Right lung (tissue), 2 donors: ENCODE measurements at regions not wholly inside any gene's neighbourhood (a gene's known extent, or its start where the extent isn't known, plus 50 kb on each side); places are given as distances from the start of the nearest gene placed in this dataset.
A peak's percentile ranks its signal among the peaks of the same experiment; 100 is the strongest.
"Not testable (repeated sequence)": the region's sequence is repeated elsewhere in the genome, so short reads cannot be mapped to it uniquely, and the experiment has no call there.

Experiments used
- DNase-seq, 2 donors: peaks; one replicate each; pipeline ENCODE4 v3.0.0-alpha.2; 2013

DNA sequence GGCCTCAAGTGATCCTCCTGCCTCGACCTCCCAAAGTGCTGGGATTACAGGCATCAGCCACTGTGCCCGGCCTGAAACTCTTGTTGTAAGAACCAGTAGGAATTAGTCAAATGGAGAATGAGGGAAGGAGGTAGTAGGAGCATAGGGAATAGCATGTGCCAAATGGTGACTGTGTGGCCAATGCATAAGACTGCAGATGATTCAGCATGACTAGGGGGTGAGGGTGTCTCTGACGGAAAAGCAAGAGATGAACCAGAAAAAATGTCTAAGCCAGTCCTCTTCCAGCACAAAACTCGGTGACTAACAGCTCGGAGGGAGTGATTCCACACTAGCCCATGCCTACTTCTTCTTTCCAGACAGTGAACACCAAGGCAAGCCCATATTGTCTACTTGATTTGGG is 58.2 kb upstream of the DUSP21 start:
- DNase-seq: no peak

DNA sequence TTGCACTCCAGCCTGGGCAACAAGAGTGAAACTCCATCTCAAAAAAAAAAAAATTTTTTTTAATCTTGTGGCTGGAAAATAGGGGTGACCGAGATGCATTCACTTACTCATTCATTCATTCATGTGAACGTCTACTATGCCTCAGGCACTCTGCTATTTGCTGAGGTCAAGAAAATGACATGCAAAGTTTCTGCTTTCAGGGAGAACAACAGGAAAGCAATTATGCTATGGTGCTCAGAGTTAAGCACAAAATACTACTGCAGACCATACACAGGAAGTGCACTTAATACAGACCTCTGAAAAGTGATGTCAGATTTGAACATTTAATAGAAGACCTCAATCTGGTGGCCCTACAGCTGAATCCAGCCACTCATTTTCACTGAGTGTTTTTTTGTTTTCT is 59.6 kb upstream of the DUSP21 start:
- DNase-seq: no peak

- DNase-seq: no peak
Observed at GRCh38 chrX:44778254-44778653, 65.6 kb upstream of the DUSP21 start.

- no peak for DNase-seq
Observed at GRCh38 chrX:44775726-44776125, 68.1 kb upstream of the DUSP21 start.

- not testable (repeated sequence) for DNase-seq
Observed at GRCh38 chrX:44774066-44774465, 69.8 kb upstream of the DUSP21 start.

DNA sequence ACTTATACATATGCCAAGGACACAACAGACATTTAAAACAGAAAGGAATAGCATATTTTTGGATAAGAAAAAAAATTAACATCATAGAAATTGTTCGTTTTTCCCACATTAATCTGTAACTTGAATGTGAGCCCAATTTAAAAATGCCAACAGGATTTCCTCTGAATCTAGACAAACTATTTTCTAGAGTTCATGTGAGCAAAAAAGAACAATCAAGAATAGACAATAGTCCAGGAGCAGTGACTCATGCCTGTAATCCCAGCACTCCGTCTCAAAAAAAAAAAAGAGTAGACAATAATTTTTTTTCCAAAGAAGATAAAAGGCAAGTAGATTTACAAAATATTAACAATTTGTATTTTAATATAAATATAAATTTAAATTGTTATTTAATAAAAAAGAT is 73.7 kb upstream of the DUSP21 start:
- no peak for DNase-seq

DNA sequence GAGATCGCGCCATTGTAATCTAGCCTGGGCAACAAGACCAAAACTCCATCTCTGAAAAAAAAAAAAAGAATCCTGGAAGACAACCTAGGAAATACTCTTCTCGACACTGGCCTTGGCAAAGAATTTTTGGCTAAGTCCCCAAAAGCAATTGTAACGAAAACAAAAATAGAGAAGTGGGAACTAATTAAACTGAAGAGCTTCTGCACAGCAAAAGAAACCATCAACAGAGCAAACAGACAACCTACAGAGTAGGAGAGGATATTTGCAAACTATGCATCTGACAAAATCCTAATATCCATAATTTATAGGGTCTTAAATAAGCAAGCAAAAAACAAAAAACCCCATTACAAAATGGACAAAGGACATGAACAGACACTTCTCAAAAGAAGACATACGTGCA is 76.5 kb upstream of the DUSP21 start:
- DNase-seq: no peak

DNA sequence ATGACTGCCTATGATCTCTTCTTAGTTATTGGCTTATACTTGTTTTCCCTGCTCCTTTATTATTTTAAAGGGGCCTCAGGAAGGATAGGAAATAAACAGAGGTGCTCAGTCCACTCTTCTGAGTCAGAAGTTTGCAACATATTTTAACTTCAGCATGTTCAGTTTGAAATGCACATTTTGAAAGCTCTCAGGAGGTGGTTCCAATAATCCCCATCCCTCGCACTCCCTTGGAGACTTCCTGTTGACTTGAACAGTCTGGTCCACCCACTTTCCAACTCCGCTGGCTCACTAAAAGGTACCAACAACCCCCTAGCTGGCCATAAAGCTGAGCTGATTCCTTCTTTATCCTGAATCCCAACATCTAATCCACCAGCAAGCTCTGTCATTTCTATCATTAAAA is 78.3 kb upstream of the DUSP21 start:
- DNase-seq: no peak

GRCh38 chrX:44747969-44748368 is 95.9 kb upstream of the DUSP21 start:
- no peak for DNase-seq

GRCh38 chrX:44747317-44747716 is 96.5 kb upstream of the DUSP21 start:
- DNase-seq: no peak

DNA sequence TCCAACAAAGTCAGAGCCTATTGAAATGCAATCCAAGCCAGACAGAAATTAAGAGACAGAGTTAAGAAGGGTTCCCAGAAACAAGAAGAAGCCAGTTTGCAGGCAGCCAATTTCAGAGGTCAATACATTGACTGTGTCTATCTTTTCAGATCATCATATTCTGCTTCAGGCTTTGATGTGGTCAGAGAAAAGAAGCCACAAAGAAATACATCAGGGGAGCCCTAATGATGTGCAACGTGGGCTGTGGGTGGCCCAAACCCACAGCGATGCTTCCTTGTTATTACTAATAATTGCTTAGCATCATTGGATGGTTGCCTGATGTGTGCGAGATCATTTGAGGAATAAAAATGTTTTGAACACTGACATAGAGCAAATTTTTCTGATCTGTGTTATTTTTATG is 99.0 kb upstream of the DUSP21 start:
- peak; percentile 21 to 30 for DNase-seq

DNA sequence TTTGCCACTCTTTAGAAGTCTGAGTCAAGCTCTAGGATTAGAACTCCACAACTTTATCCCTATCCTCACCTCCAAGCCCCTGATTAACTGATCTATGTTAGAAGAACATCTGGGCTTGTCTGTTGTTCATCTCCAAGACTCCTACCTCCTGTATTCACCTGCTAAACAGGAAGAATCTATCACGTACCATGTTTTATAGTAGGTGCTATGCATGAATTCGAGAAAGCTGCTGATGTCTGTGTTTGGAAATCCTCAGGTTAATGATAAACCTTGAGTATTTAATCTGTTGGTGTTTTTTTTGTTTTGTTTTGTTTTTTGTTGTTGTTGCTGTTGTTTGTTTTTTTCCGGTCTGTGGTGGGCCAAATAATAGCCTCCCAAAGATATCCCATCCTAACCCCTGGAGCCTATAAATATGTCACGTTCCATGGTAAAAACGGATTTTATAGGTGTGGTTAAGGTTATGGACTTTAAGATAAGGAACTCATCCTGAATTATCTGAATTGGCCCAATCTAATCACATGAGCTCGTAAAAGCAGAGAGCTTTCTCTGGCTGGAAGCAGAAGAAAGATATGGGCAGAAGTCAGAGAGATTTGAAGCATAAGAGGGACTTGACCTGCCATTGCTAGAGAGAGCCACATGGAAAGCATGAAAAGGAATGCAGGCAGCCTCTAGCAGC is 101.2 kb upstream of the DUSP21 start:
- DNase-seq: no peak

DNA sequence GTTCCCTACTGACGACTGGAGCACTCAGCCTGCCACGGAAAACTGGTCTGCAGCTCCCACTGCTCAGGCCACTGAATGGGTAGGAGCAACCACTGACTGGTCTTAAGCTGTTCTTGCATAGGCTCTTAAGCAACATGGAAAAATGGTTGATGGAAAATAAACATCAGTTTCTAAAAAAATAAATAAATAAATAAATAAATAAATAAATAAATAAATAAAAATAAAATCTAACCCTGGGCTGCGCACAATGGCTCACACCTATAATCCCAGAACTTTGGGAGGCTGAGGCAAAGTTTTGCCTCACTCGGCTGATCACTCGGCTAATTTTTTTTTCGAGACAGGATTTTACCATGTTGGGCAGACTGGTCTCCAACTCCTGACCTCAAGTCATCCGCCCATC is 102.0 kb upstream of the DUSP21 start:
- DNase-seq: not testable (repeated sequence)

DNA sequence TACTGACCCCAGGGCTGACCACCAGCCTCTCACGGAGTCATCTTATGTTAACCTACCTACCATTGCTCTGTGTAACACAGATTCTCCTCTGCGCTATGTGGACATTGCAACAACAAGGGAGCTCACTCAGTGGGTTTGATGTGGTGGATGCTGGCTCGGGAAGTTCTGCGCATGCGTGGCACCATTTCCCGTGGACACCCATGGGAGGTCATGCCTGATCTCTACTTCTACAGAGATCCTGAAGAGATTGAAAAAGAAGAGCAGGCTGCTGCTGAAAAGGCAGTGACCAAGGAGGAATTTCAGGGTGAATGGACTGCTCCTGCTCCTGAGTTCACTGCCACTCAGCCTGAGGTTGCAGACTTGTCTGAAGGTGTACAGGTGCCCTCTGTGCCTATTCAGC is 102.4 kb upstream of the DUSP21 start:
- not testable (repeated sequence) for DNase-seq

DNA sequence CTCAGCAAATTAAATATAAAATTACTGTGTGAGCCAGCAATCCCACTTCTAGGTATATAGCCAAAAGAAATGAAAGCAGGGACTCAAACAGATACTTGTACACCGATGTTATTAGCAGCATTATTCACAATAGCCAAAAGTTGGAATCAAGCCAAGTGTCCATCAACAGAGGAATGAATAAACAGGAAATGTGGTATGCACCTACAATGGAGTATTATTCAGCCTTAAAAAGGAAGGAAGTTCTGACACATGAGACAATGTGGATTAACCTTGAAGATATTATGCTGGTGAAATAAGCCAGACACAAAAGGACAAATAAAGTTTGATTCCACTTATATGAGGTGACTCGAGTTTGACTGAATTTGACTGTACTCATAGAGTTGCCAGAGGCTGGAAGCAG is 108.3 kb upstream of the DUSP21 start:
- no peak for DNase-seq

GRCh38 chrX:44733931-44734330 is 109.9 kb upstream of the DUSP21 start:
- DNase-seq: no peak

- DNase-seq: no peak
Observed at GRCh38 chrX:44731160-44731559, 112.7 kb upstream of the DUSP21 start.

DNA sequence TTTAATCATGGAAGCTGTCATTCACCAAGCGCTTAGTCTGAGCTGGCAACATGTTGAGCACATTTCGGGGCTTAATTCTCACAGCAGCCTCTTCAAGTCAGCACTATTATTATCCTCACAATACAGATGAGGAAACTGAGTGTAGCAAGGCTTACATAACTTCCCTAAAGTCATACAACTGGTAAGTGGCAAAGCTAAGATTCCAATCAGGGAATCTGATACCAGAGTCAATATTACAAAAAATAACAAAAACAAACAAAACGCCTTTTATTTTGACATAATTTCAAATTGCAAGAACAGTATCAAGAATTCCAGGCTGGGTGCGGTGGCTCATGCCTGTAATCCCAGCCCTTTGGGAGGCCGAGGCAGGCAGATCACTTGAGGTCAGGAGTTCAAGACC is 120.4 kb upstream of the DUSP21 start:
- DNase-seq: no peak

DNA sequence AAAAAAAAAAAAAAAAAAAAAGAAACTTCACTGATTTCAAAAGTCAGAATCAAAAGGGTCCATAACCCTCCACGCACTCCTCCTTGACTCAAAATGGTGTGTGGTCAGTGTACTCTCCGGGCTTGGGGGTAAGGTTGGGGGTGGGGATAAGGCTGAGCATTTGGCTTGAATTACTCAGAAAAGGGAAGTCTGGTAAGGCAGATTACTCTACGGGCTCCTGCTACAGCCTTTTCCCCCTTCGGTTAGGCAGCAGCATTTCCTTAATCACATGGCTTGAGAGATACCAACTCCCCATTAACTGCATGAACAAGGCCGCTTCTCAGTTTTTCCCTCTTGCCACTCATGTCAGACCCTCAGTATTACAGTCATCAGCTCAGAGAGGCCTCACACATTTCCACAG is 135.4 kb upstream of the DUSP21 start:
- no peak for DNase-seq

DNA sequence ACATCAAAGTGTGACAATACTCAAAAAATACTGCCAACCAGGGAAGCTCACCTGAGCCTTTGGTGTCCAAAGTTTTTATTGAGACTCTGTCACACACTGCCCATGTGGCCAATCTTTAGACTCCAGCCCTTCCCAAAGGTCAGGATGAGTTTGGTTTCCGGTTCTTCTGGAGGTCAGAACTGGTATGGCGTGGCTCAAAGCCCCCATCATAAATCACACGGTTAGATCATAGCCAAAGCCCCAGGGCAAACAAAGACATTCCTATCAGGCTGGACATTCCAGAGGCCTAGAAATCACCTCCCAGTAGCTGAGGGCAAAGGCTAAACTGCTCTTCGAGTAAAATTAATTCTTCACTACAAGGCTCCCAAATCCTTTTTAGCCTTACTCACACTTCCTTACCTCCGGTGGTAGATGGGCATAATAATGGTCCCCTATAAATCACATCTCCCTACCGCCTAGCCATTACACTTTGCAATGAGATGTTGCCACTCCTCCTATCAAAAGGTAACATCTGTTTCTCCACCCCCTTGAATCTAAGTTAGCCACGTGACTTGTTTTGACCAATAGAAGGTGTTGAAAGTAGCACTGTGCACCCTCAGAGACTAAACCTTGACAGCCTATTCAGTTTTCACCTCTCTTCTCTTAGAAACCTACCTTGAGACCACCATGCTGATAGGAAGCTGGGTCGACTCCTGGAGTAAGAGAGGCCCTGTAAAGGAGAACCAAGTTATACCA is 137.8 kb upstream of the DUSP21 start:
- DNase-seq: no peak

- DNase-seq: no peak
Observed at GRCh38 chrX:44698357-44698756, 145.5 kb upstream of the DUSP21 start.

GRCh38 chrX:44693255-44693654 is 150.6 kb upstream of the DUSP21 start:
- DNase-seq: no peak

GRCh38 chrX:44690129-44690528 is 147.5 kb upstream of the FUNDC1 start:
- DNase-seq: no peak
